WTC11 (cell line): ENCODE measurements at regions not wholly inside any gene's neighbourhood (a gene's known extent, or its start where the extent isn't known, plus 50 kb on each side); places are given as distances from the start of the nearest gene placed in this dataset.

Experiments
- ATAC-seq: fragments of 200-7000 bp; cut with Tn5 transposase; 2 replicates; pipeline ENCODE4 v1.10.0; 2021; ENCODE audit warnings: mild to moderate bottlenecking, moderate library complexity
- CTCF ChIA-PET: fragments of 300-600 bp; sonication (Branson Sonifier 250); formaldehyde crosslinking; loops from one replicate; lab custom pipeline; 2021; ENCODE audit warnings: antibody characterized with exemption; lab: Charles Lee
- POLR2A ChIA-PET: fragments of 350-600 bp; sonication (Branson Sonifier 250); formaldehyde crosslinking; loops from one replicate; lab custom pipeline; 2021; ENCODE audit warnings: antibody characterized with exemption; lab: Charles Lee
- DNase-seq: peaks from one replicate; pipeline ENCODE4 v3.0.0; 2021; ENCODE audit warnings: low spot score
- H3K27ac Mint-ChIP-seq: 2 replicates; pipeline ENCODE4 v1.8.0; 2021; ENCODE audit warnings: mixed read lengths
- H3K27me3 Mint-ChIP-seq: 2 replicates; pipeline ENCODE4 v1.8.0; 2021; ENCODE audit warnings: low read depth, mild to moderate bottlenecking, moderate library complexity, mixed read lengths
- H3K36me3 Mint-ChIP-seq: 2 replicates; pipeline ENCODE4 v1.8.0; 2021; ENCODE audit warnings: mixed read lengths
- H3K4me1 Mint-ChIP-seq: 2 replicates; pipeline ENCODE4 v1.8.0; 2022; ENCODE audit warnings: mixed read lengths
- H3K4me3 Mint-ChIP-seq: 2 replicates; pipeline ENCODE4 v1.8.0; 2021; ENCODE audit warnings: mild to moderate bottlenecking, moderate library complexity, mixed read lengths
- H3K9me3 Mint-ChIP-seq: 2 replicates; pipeline ENCODE4 v1.8.0; 2021; ENCODE audit warnings: mixed read lengths
- ELF4 ChIP-seq: sonication (generic); formaldehyde crosslinking; IDR thresholded peaks from 2 replicates; pipeline ENCODE4 v1.8.1; 2022; ENCODE audit warnings: low read depth, mild to moderate bottlenecking, moderate library complexity, missing genetic modification reagents
- ESRRA ChIP-seq: sonication (generic); formaldehyde crosslinking; IDR thresholded peaks from 2 replicates; pipeline ENCODE4 v1.8.1; 2022; ENCODE audit warnings: mild to moderate bottlenecking, missing genetic modification reagents, borderline replicate concordance
- FOXP1 ChIP-seq: sonication (generic); formaldehyde crosslinking; IDR thresholded peaks from 2 replicates; pipeline ENCODE4 v1.8.0; 2022; ENCODE audit warnings: missing genetic modification reagents, mild to moderate bottlenecking, moderate library complexity, borderline replicate concordance
- HMGA2 ChIP-seq: fragments of 250-450 bp; sonication (Bioruptor Pico); IDR thresholded peaks from 2 replicates; pipeline ENCODE4 v1.4.0; 2021; ENCODE audit warnings: mild to moderate bottlenecking, moderate library complexity
- PRDM15 ChIP-seq: sonication (generic); formaldehyde crosslinking; IDR thresholded peaks from 2 replicates; pipeline ENCODE4 v1.8.0; 2022; ENCODE audit warnings: missing genetic modification reagents
- RORB ChIP-seq: fragments of 250-450 bp; sonication (Bioruptor Pico); IDR thresholded peaks from 2 replicates; pipeline ENCODE4 v1.9.0; 2021; ENCODE audit warnings: mild to moderate bottlenecking
- SMAD4 ChIP-seq: sonication (generic); formaldehyde crosslinking; IDR thresholded peaks from 2 replicates; pipeline ENCODE4 v1.8.0; 2022; ENCODE audit warnings: mild to moderate bottlenecking, missing genetic modification reagents
- SOX15 ChIP-seq: fragments of 250-450 bp; sonication (Bioruptor Pico); IDR thresholded peaks from 2 replicates; pipeline ENCODE4 v1.9.0; 2021; ENCODE audit warnings: mild to moderate bottlenecking
- TCF7 ChIP-seq: sonication (generic); formaldehyde crosslinking; IDR thresholded peaks from 2 replicates; pipeline ENCODE4 v1.8.0; 2022; ENCODE audit warnings: mild to moderate bottlenecking, low read depth, missing genetic modification reagents, moderate library complexity
- ZNF263 ChIP-seq: sonication (generic); formaldehyde crosslinking; IDR thresholded peaks from 2 replicates; pipeline ENCODE4 v1.8.1; 2022; ENCODE audit warnings: low read depth, mild to moderate bottlenecking, moderate library complexity, missing genetic modification reagents
- TF ChIP-seq, protein P1 (sequence below): fragments of 250-450 bp; sonication (Bioruptor Pico); IDR thresholded peaks from 2 replicates; pipeline ENCODE4 v2.1.2; 2022; ENCODE audit warnings: mild to moderate bottlenecking, moderate library complexity
- TF ChIP-seq, protein P2 (sequence below): sonication (generic); formaldehyde crosslinking; IDR thresholded peaks from 2 replicates; pipeline ENCODE4 v1.8.0; 2022; ENCODE audit warnings: mild to moderate bottlenecking, missing genetic modification reagents
- TF ChIP-seq, protein P3 (sequence below): sonication (generic); formaldehyde crosslinking; IDR thresholded peaks from 2 replicates; pipeline ENCODE4 v1.8.1; 2022; ENCODE audit warnings: low read depth, mild to moderate bottlenecking, moderate library complexity, missing genetic modification reagents, borderline replicate concordance
- TF ChIP-seq, protein P4 (sequence below): sonication (generic); formaldehyde crosslinking; conservative IDR thresholded peaks from 2 replicates; pipeline ENCODE4 v1.8.1; 2023; ENCODE audit warnings: mild to moderate bottlenecking, low read depth, missing genetic modification reagents, moderate library complexity
- TF ChIP-seq, protein P5 (sequence below): sonication (generic); formaldehyde crosslinking; IDR thresholded peaks from 2 replicates; pipeline ENCODE4 v1.8.0; 2022; ENCODE audit warnings: mild to moderate bottlenecking, missing genetic modification reagents
- TF ChIP-seq, protein P6 (sequence below): sonication (generic); formaldehyde crosslinking; IDR thresholded peaks from 2 replicates; pipeline ENCODE4 v1.8.0; 2023; ENCODE audit warnings: missing genetic modification reagents, mild to moderate bottlenecking, borderline replicate concordance

GRCh38 chr4:30842689-30843088 lies 122.5 kb downstream of the PCDH7 start (continued):
- no peak for TF ChIP-seq ELF4 (CRISPR knock-in tag)
- TF ChIP-seq, protein P1, sequence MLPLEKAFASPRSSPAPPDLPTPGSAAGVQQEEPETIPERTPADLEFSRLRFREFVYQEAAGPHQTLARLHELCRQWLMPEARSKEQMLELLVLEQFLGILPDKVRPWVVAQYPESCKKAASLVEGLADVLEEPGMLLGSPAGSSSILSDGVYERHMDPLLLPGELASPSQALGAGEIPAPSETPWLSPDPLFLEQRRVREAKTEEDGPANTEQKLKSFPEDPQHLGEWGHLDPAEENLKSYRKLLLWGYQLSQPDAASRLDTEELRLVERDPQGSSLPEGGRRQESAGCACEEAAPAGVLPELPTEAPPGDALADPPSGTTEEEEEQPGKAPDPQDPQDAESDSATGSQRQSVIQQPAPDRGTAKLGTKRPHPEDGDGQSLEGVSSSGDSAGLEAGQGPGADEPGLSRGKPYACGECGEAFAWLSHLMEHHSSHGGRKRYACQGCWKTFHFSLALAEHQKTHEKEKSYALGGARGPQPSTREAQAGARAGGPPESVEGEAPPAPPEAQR (CRISPR knock-in tag), result no peak
- TF ChIP-seq ESRRA (CRISPR knock-in tag), result no peak
- TF ChIP-seq, protein P2, sequence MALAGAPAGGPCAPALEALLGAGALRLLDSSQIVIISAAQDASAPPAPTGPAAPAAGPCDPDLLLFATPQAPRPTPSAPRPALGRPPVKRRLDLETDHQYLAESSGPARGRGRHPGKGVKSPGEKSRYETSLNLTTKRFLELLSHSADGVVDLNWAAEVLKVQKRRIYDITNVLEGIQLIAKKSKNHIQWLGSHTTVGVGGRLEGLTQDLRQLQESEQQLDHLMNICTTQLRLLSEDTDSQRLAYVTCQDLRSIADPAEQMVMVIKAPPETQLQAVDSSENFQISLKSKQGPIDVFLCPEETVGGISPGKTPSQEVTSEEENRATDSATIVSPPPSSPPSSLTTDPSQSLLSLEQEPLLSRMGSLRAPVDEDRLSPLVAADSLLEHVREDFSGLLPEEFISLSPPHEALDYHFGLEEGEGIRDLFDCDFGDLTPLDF (CRISPR knock-in tag), result no peak
- TF ChIP-seq SMAD4 (CRISPR knock-in tag), result no peak
- TF ChIP-seq FOXP1 (CRISPR knock-in tag), result no peak

- Mint-ChIP-seq H3K27me3 (no peaks in the 10 kb centered on the region), H3K4me1 (peaks cover 40% of the 10 kb centered on the region), H3K4me3 (no peak overlapping the region), H3K36me3 (no peaks in the 10 kb centered on the region), H3K27ac (no peak overlapping the region), H3K9me3 (no peaks in the 10 kb centered on the region)
- no peak for TF ChIP-seq TCF7 (CRISPR knock-in tag)
- DNase-seq (no peak), ATAC-seq (no peak)
- CTCF ChIA-PET, result no interaction called here
- POLR2A ChIA-PET, result no interaction called here
These were observed 124.9 kb downstream of the PCDH7 start for GRCh38 chr4:30844861-30845582.

- Mint-ChIP-seq H3K4me3 (no peak overlapping the region), H3K27ac (no peak overlapping the region), H3K4me1 (peaks cover 29% of the 10 kb centered on the region), H3K27me3 (no peaks in the 10 kb centered on the region), H3K36me3 (no peaks in the 10 kb centered on the region), H3K9me3 (no peaks in the 10 kb centered on the region)
- CTCF ChIA-PET, result interaction anchor here (0.7 kb wide), 1 partner anchor 126 kb away, joined by 3 read pairs; no protein-coding TSS in a partner anchor
- DNase-seq (no peak), ATAC-seq (peak; percentile 98)
- POLR2A ChIA-PET, result interaction anchor here (0.7 kb wide), 1 partner anchor 184 kb away, joined by 3 read pairs; no protein-coding TSS in a partner anchor
- TF ChIP-seq SOX15 (CRISPR knock-in tag), result no peak
- no peak for TF ChIP-seq PRDM15 (CRISPR knock-in tag)
- TF ChIP-seq, protein P3, sequence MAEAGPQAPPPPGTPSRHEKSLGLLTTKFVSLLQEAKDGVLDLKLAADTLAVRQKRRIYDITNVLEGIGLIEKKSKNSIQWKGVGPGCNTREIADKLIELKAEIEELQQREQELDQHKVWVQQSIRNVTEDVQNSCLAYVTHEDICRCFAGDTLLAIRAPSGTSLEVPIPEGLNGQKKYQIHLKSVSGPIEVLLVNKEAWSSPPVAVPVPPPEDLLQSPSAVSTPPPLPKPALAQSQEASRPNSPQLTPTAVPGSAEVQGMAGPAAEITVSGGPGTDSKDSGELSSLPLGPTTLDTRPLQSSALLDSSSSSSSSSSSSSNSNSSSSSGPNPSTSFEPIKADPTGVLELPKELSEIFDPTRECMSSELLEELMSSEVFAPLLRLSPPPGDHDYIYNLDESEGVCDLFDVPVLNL (CRISPR knock-in tag), result no peak
- no peak for TF ChIP-seq HMGA2 (CRISPR knock-in tag)
- TF ChIP-seq, protein P4, sequence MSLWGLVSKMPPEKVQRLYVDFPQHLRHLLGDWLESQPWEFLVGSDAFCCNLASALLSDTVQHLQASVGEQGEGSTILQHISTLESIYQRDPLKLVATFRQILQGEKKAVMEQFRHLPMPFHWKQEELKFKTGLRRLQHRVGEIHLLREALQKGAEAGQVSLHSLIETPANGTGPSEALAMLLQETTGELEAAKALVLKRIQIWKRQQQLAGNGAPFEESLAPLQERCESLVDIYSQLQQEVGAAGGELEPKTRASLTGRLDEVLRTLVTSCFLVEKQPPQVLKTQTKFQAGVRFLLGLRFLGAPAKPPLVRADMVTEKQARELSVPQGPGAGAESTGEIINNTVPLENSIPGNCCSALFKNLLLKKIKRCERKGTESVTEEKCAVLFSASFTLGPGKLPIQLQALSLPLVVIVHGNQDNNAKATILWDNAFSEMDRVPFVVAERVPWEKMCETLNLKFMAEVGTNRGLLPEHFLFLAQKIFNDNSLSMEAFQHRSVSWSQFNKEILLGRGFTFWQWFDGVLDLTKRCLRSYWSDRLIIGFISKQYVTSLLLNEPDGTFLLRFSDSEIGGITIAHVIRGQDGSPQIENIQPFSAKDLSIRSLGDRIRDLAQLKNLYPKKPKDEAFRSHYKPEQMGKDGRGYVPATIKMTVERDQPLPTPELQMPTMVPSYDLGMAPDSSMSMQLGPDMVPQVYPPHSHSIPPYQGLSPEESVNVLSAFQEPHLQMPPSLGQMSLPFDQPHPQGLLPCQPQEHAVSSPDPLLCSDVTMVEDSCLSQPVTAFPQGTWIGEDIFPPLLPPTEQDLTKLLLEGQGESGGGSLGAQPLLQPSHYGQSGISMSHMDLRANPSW (CRISPR knock-in tag), result no peak
- no peak for TF ChIP-seq RORB (CRISPR knock-in tag)
- no peak for TF ChIP-seq ZNF263
- TF ChIP-seq, protein P5, sequence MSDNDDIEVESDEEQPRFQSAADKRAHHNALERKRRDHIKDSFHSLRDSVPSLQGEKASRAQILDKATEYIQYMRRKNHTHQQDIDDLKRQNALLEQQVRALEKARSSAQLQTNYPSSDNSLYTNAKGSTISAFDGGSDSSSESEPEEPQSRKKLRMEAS (CRISPR knock-in tag), result no peak
- TF ChIP-seq, protein P6, sequence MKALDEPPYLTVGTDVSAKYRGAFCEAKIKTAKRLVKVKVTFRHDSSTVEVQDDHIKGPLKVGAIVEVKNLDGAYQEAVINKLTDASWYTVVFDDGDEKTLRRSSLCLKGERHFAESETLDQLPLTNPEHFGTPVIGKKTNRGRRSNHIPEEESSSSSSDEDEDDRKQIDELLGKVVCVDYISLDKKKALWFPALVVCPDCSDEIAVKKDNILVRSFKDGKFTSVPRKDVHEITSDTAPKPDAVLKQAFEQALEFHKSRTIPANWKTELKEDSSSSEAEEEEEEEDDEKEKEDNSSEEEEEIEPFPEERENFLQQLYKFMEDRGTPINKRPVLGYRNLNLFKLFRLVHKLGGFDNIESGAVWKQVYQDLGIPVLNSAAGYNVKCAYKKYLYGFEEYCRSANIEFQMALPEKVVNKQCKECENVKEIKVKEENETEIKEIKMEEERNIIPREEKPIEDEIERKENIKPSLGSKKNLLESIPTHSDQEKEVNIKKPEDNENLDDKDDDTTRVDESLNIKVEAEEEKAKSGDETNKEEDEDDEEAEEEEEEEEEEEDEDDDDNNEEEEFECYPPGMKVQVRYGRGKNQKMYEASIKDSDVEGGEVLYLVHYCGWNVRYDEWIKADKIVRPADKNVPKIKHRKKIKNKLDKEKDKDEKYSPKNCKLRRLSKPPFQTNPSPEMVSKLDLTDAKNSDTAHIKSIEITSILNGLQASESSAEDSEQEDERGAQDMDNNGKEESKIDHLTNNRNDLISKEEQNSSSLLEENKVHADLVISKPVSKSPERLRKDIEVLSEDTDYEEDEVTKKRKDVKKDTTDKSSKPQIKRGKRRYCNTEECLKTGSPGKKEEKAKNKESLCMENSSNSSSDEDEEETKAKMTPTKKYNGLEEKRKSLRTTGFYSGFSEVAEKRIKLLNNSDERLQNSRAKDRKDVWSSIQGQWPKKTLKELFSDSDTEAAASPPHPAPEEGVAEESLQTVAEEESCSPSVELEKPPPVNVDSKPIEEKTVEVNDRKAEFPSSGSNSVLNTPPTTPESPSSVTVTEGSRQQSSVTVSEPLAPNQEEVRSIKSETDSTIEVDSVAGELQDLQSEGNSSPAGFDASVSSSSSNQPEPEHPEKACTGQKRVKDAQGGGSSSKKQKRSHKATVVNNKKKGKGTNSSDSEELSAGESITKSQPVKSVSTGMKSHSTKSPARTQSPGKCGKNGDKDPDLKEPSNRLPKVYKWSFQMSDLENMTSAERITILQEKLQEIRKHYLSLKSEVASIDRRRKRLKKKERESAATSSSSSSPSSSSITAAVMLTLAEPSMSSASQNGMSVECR (CRISPR knock-in tag), result no peak
- TF ChIP-seq FOXP1 (CRISPR knock-in tag), result no peak
- TF ChIP-seq TCF7 (CRISPR knock-in tag), result no peak
These were observed 127.0 kb downstream of the PCDH7 start for GRCh38 chr4:30847167-30847566.
